T-helper 2 cell treated with Interferon-gamma antibody and Interleukin-4, amounts not matched to agents 5 μg/mL and 100 μg/mL, for 36 hours (primary cell): ENCODE measurements at regions not wholly inside any gene's neighbourhood (a gene's known extent, or its start where the extent isn't known, plus 50 kb on each side); places are given as distances from the start of the nearest gene placed in this dataset.

Experiments used
- DNase-seq: peaks from one replicate; pipeline ENCODE4 v3.0.0; 2021; ENCODE audit warnings: low spot score
- H3K27ac Mint-ChIP-seq: one replicate; pipeline ENCODE4 v1.8.0; 2021; ENCODE audit warnings: mild to moderate bottlenecking, mixed read lengths
- H3K27me3 Mint-ChIP-seq: one replicate; pipeline ENCODE4 v1.8.0; 2021; ENCODE audit warnings: low read depth, mixed read lengths
- H3K36me3 Mint-ChIP-seq: one replicate; pipeline ENCODE4 v1.8.0; 2021; ENCODE audit warnings: low read depth, mixed read lengths
- H3K4me1 Mint-ChIP-seq: one replicate; pipeline ENCODE4 v1.8.0; 2021; ENCODE audit warnings: low read depth, mixed read lengths
- H3K4me3 Mint-ChIP-seq: one replicate; pipeline ENCODE4 v1.8.0; 2022; ENCODE audit warnings: mild to moderate bottlenecking, moderate library complexity, mixed read lengths
- H3K9me3 Mint-ChIP-seq: one replicate; pipeline ENCODE4 v1.8.0; 2021; ENCODE audit warnings: mixed read lengths

- Mint-ChIP-seq H3K4me1 (no peaks in the 10 kb centered on the region), H3K9me3 (peaks cover 8% of the 10 kb centered on the region), H3K4me3 (no peak overlapping the region), H3K36me3 (no peaks in the 10 kb centered on the region), H3K27ac (no peak overlapping the region), H3K27me3 (no peaks in the 10 kb centered on the region)
- no peak for DNase-seq
These were observed 305.4 kb upstream of the PFKP start for GRCh38 chr10:2761971-2762370.

- H3K27me3 Mint-ChIP-seq = no peaks in the 10 kb centered on the region
- peaks cover 8% of the 10 kb centered on the region for H3K9me3 Mint-ChIP-seq
- no peaks in the 10 kb centered on the region for H3K36me3 Mint-ChIP-seq
- H3K27ac Mint-ChIP-seq = no peak overlapping the region
- DNase-seq = no peak
- no peak overlapping the region for H3K4me3 Mint-ChIP-seq
- no peaks in the 10 kb centered on the region for H3K4me1 Mint-ChIP-seq
These were observed 306.0 kb upstream of the PFKP start for GRCh38 chr10:2761311-2761710.

- H3K4me3 Mint-ChIP-seq = no peak overlapping the region
- no peaks in the 10 kb centered on the region for H3K4me1 Mint-ChIP-seq
- H3K27ac Mint-ChIP-seq = no peak overlapping the region
- H3K27me3 Mint-ChIP-seq = no peaks in the 10 kb centered on the region
- H3K9me3 Mint-ChIP-seq = peaks cover 8% of the 10 kb centered on the region
- no peak for DNase-seq
- no peaks in the 10 kb centered on the region for H3K36me3 Mint-ChIP-seq
These were observed 306.6 kb upstream of the PFKP start for GRCh38 chr10:2760736-2761135.

- Mint-ChIP-seq H3K27me3 (no peaks in the 10 kb centered on the region), H3K27ac (no peak overlapping the region), H3K36me3 (no peaks in the 10 kb centered on the region), H3K4me1 (no peaks in the 10 kb centered on the region), H3K9me3 (peaks cover 13% of the 10 kb centered on the region), H3K4me3 (no peak overlapping the region)
- no peak for DNase-seq
These were observed 308.1 kb upstream of the PFKP start for GRCh38 chr10:2759233-2759632.

GRCh38 chr10:2754943-2755342 is 312.4 kb upstream of the PFKP start:
- no peaks in the 10 kb centered on the region for H3K4me1 Mint-ChIP-seq
- H3K36me3 Mint-ChIP-seq = no peaks in the 10 kb centered on the region
- no peak for DNase-seq
- no peak overlapping the region for H3K4me3 Mint-ChIP-seq
- H3K27ac Mint-ChIP-seq = no peak overlapping the region
- no peaks in the 10 kb centered on the region for H3K27me3 Mint-ChIP-seq
- peaks cover 5% of the 10 kb centered on the region for H3K9me3 Mint-ChIP-seq

GRCh38 chr10:2748287-2748686 is 319.1 kb upstream of the PFKP start:
- no peak for DNase-seq
- no peak overlapping the region for H3K4me3 Mint-ChIP-seq
- no peaks in the 10 kb centered on the region for H3K27me3 Mint-ChIP-seq
- H3K36me3 Mint-ChIP-seq = no peaks in the 10 kb centered on the region
- H3K9me3 Mint-ChIP-seq = no peaks in the 10 kb centered on the region
- H3K27ac Mint-ChIP-seq = no peak overlapping the region
- peaks cover 3% of the 10 kb centered on the region for H3K4me1 Mint-ChIP-seq

- Mint-ChIP-seq H3K27me3 (peaks cover under 1% of the 10 kb centered on the region), H3K4me1 (peaks cover 3% of the 10 kb centered on the region), H3K36me3 (no peaks in the 10 kb centered on the region), H3K9me3 (no peaks in the 10 kb centered on the region), H3K4me3 (no peak overlapping the region), H3K27ac (no peak overlapping the region)
- DNase-seq = no peak
These were observed 320.7 kb upstream of the PFKP start for GRCh38 chr10:2746638-2747037.

- H3K27ac Mint-ChIP-seq = no peak overlapping the region
- no peak overlapping the region for H3K4me3 Mint-ChIP-seq
- H3K4me1 Mint-ChIP-seq = peaks cover 3% of the 10 kb centered on the region
- no peaks in the 10 kb centered on the region for H3K9me3 Mint-ChIP-seq
- no peaks in the 10 kb centered on the region for H3K36me3 Mint-ChIP-seq
- DNase-seq = no peak
- peaks cover 4% of the 10 kb centered on the region for H3K27me3 Mint-ChIP-seq
These were observed 321.7 kb upstream of the PFKP start for GRCh38 chr10:2745666-2746065.

- H3K4me1 Mint-ChIP-seq = peaks cover 3% of the 10 kb centered on the region
- no peak overlapping the region for H3K4me3 Mint-ChIP-seq
- no peaks in the 10 kb centered on the region for H3K9me3 Mint-ChIP-seq
- H3K27me3 Mint-ChIP-seq = peaks cover 4% of the 10 kb centered on the region
- no peak overlapping the region for H3K27ac Mint-ChIP-seq
- no peaks in the 10 kb centered on the region for H3K36me3 Mint-ChIP-seq
- no peak for DNase-seq
These were observed 322.7 kb upstream of the PFKP start for GRCh38 chr10:2744547-2745200.

- Mint-ChIP-seq H3K4me3 (no peak overlapping the region), H3K27ac (no peak overlapping the region), H3K36me3 (no peaks in the 10 kb centered on the region), H3K27me3 (no peaks in the 10 kb centered on the region), H3K4me1 (no peaks in the 10 kb centered on the region), H3K9me3 (peaks cover 3% of the 10 kb centered on the region)
- no peak for DNase-seq
These were observed 332.7 kb upstream of the PFKP start for GRCh38 chr10:2734603-2735002.

GRCh38 chr10:2733278-2733963 is 333.9 kb upstream of the PFKP start:
- Mint-ChIP-seq H3K9me3 (peaks cover 3% of the 10 kb centered on the region), H3K27me3 (no peaks in the 10 kb centered on the region)

GRCh38 chr10:2731940-2732339 is 335.4 kb upstream of the PFKP start:
- Mint-ChIP-seq H3K27ac (no peak overlapping the region), H3K27me3 (no peaks in the 10 kb centered on the region), H3K4me3 (no peak overlapping the region), H3K9me3 (peaks cover 3% of the 10 kb centered on the region), H3K4me1 (no peaks in the 10 kb centered on the region), H3K36me3 (no peaks in the 10 kb centered on the region)
- no peak for DNase-seq

More at GRCh38 chr10:2733278-2733963, 333.9 kb upstream of the PFKP start:
- H3K36me3 Mint-ChIP-seq = no peaks in the 10 kb centered on the region
- no peak for DNase-seq
- H3K4me1 Mint-ChIP-seq = no peaks in the 10 kb centered on the region
- no peak overlapping the region for H3K4me3 Mint-ChIP-seq
- no peak overlapping the region for H3K27ac Mint-ChIP-seq

- H3K27me3 Mint-ChIP-seq = no peaks in the 10 kb centered on the region
- peaks cover 3% of the 10 kb centered on the region for H3K9me3 Mint-ChIP-seq
- H3K4me3 Mint-ChIP-seq = no peak overlapping the region
- H3K27ac Mint-ChIP-seq = no peak overlapping the region
- H3K4me1 Mint-ChIP-seq = no peaks in the 10 kb centered on the region
- H3K36me3 Mint-ChIP-seq = no peaks in the 10 kb centered on the region
- no peak for DNase-seq
These were observed 338.2 kb upstream of the PFKP start for GRCh38 chr10:2729197-2729596.

GRCh38 chr10:2728087-2728486 is 339.3 kb upstream of the PFKP start:
- Mint-ChIP-seq H3K27me3 (no peaks in the 10 kb centered on the region), H3K4me1 (no peaks in the 10 kb centered on the region), H3K27ac (no peak overlapping the region), H3K36me3 (no peaks in the 10 kb centered on the region), H3K9me3 (peaks cover 3% of the 10 kb centered on the region), H3K4me3 (no peak overlapping the region)
- no peak for DNase-seq

GRCh38 chr10:2716596-2716995 is 350.8 kb upstream of the PFKP start:
- H3K27me3 Mint-ChIP-seq = no peaks in the 10 kb centered on the region
- no peak overlapping the region for H3K4me3 Mint-ChIP-seq
- no peak for DNase-seq
- H3K36me3 Mint-ChIP-seq = no peaks in the 10 kb centered on the region
- no peak overlapping the region for H3K27ac Mint-ChIP-seq
- no peaks in the 10 kb centered on the region for H3K4me1 Mint-ChIP-seq
- no peaks in the 10 kb centered on the region for H3K9me3 Mint-ChIP-seq
